HFF-Myc (cell line): ENCODE measurements at regions not wholly inside any gene's neighbourhood (a gene's known extent, or its start where the extent isn't known, plus 50 kb on each side); places are given as distances from the start of the nearest gene placed in this dataset.

ENCODE experiments used
- DNase-seq: peaks from one replicate; pipeline ENCODE4 v3.0.0-alpha.2; 2011; ENCODE audit warnings: low read depth; ENCODE audit errors: extremely low read depth
- H3K4me3 ChIP-seq: replicated peaks from 2 replicates; pipeline ENCODE4 v1.5.1; 2011; ENCODE audit warnings: low read depth, mild to moderate bottlenecking, control low read depth, low read length
- CTCF ChIP-seq: IDR thresholded peaks from 2 replicates; pipeline ENCODE4 v1.5.1; 2012; ENCODE audit warnings: mild to moderate bottlenecking, low read depth, low read length, control low read depth; ENCODE audit errors: missing control alignments

- TF ChIP-seq CTCF = no peak
- no peak for DNase-seq
- no peak overlapping the region for H3K4me3 ChIP-seq
Measured at GRCh38 chr6:92910646-92911045, 508.7 kb downstream of the EPHA7 start.

GRCh38 chr6:92906385-92906784 lies 513.0 kb downstream of the EPHA7 start:
- no peak overlapping the region for H3K4me3 ChIP-seq
- no peak for DNase-seq
- no peak for TF ChIP-seq CTCF

- TF ChIP-seq CTCF = no peak
- no peak for DNase-seq
- H3K4me3 ChIP-seq = no peak overlapping the region
Measured at GRCh38 chr6:92893741-92894140, 525.6 kb downstream of the EPHA7 start.

GRCh38 chr6:92892626-92893170 lies 526.7 kb downstream of the EPHA7 start:
- DNase-seq = no peak

GRCh38 chr6:92888316-92888715 lies 531.0 kb downstream of the EPHA7 start:
- H3K4me3 ChIP-seq = no peak overlapping the region
- TF ChIP-seq CTCF = no peak
- no peak for DNase-seq

More at GRCh38 chr6:92892626-92893170, 526.7 kb downstream of the EPHA7 start:
- H3K4me3 ChIP-seq = no peak overlapping the region
- no peak for TF ChIP-seq CTCF

GRCh38 chr6:92887871-92888270 lies 531.5 kb downstream of the EPHA7 start:
- DNase-seq = no peak
- H3K4me3 ChIP-seq = no peak overlapping the region
- no peak for TF ChIP-seq CTCF

GRCh38 chr6:92879526-92879925 lies 539.8 kb downstream of the EPHA7 start:
- no peak for TF ChIP-seq CTCF
- no peak for DNase-seq
- no peak overlapping the region for H3K4me3 ChIP-seq
